Pulmonary artery endothelial cell (primary cell): ENCODE measurements at regions not wholly inside any gene's neighbourhood (a gene's known extent, or its start where the extent isn't known, plus 50 kb on each side); places are given as distances from the start of the nearest gene placed in this dataset.

Experiments used
- DNase-seq: peaks from one replicate; pipeline ENCODE4 v3.0.0-alpha.2; 2011; ENCODE audit warnings: low read depth, low spot score

GRCh38 chr16:66147291-66147690, 219.2 kb upstream of the CDH5 start:
- no peak for DNase-seq

- no peak for DNase-seq
Measured at GRCh38 chr16:66146798-66147197, 219.7 kb upstream of the CDH5 start.

- DNase-seq = no peak
Measured at GRCh38 chr16:66144641-66145040, 221.8 kb upstream of the CDH5 start.

- no peak for DNase-seq
Measured at GRCh38 chr16:66143415-66143814, 223.1 kb upstream of the CDH5 start.

- no peak for DNase-seq
Measured at GRCh38 chr16:66141885-66142284, 224.6 kb upstream of the CDH5 start.

- DNase-seq = no peak
Measured at GRCh38 chr16:66137853-66138252, 228.6 kb upstream of the CDH5 start.

GRCh38 chr16:66136841-66137240, 229.7 kb upstream of the CDH5 start:
- no peak for DNase-seq

GRCh38 chr16:66135838-66136237, 230.7 kb upstream of the CDH5 start:
- DNase-seq = no peak

GRCh38 chr16:66135421-66135831, 231.1 kb upstream of the CDH5 start:
- no peak for DNase-seq

- no peak for DNase-seq
Measured at GRCh38 chr16:66134875-66135274, 231.6 kb upstream of the CDH5 start.

GRCh38 chr16:66133643-66134338, 232.7 kb upstream of the CDH5 start:
- no peak for DNase-seq

GRCh38 chr16:66131895-66132294, 234.6 kb upstream of the CDH5 start:
- no peak for DNase-seq

GRCh38 chr16:66131156-66131807, 235.2 kb upstream of the CDH5 start:
- DNase-seq = no peak

GRCh38 chr16:66130296-66130905, 236.1 kb upstream of the CDH5 start:
- no peak for DNase-seq

GRCh38 chr16:66129196-66129595, 237.3 kb upstream of the CDH5 start:
- no peak for DNase-seq

- DNase-seq = no peak
Measured at GRCh38 chr16:66128371-66128770, 238.1 kb upstream of the CDH5 start.

GRCh38 chr16:66127459-66128370, 238.8 kb upstream of the CDH5 start:
- DNase-seq = no peak

GRCh38 chr16:66121466-66121865, 245.0 kb upstream of the CDH5 start:
- DNase-seq = no peak

- DNase-seq = no peak
Measured at GRCh38 chr16:66120656-66121055, 245.8 kb upstream of the CDH5 start.

GRCh38 chr16:66116163-66117002, 250.1 kb upstream of the CDH5 start:
- no peak for DNase-seq

- DNase-seq = no peak
Measured at GRCh38 chr16:66115373-66115772, 251.1 kb upstream of the CDH5 start.
